ENCODE measurements at regions not wholly inside any gene's neighbourhood (a gene's known extent, or its start where the extent isn't known, plus 50 kb on each side); places are given as distances from the start of the nearest gene placed in this dataset.

- H3K4me1 Mint-ChIP-seq (ENCODE audit: unreplicated experiment) = peaks cover 3% of the 10 kb centered on the region
- H3K9me3 Mint-ChIP-seq (ENCODE audit: unreplicated experiment) = no peaks in the 10 kb centered on the region
Measured at GRCh38 chr14:85336257-85336656, 193.7 kb upstream of the FLRT2 start.

GRCh38 chr14:85336817-85337216 lies 193.1 kb upstream of the FLRT2 start:
- TF ChIP-seq CTCF (IDR thresholded peaks at IDR 0.05) = no peak
- Mint-ChIP-seq H3K27me3 (ENCODE audit: unreplicated experiment) (no peaks in the 10 kb centered on the region), H3K27ac (ENCODE audit: unreplicated experiment) (no peak overlapping the region), H3K4me3 (ENCODE audit: unreplicated experiment) (no peak overlapping the region), H3K36me3 (ENCODE audit: unreplicated experiment) (no peaks in the 10 kb centered on the region), H3K4me1 (ENCODE audit: unreplicated experiment) (peaks cover 3% of the 10 kb centered on the region), H3K9me3 (ENCODE audit: unreplicated experiment) (no peaks in the 10 kb centered on the region)
- no peak for DNase-seq (ENCODE audit: extremely low spot score, unreplicated experiment)

More at GRCh38 chr14:85336257-85336656, 193.7 kb upstream of the FLRT2 start:
- no peak for DNase-seq (ENCODE audit: extremely low spot score, unreplicated experiment)
- H3K27me3 Mint-ChIP-seq (ENCODE audit: unreplicated experiment) = no peaks in the 10 kb centered on the region
- no peak overlapping the region for H3K4me3 Mint-ChIP-seq (ENCODE audit: unreplicated experiment)
- H3K27ac Mint-ChIP-seq (ENCODE audit: unreplicated experiment) = no peak overlapping the region
- no peaks in the 10 kb centered on the region for H3K36me3 Mint-ChIP-seq (ENCODE audit: unreplicated experiment)
- no peak for TF ChIP-seq CTCF (IDR thresholded peaks at IDR 0.05)

- Mint-ChIP-seq H3K36me3 (ENCODE audit: unreplicated experiment) (no peaks in the 10 kb centered on the region), H3K27ac (ENCODE audit: unreplicated experiment) (no peak overlapping the region), H3K27me3 (ENCODE audit: unreplicated experiment) (no peaks in the 10 kb centered on the region), H3K4me1 (ENCODE audit: unreplicated experiment) (peaks cover 10% of the 10 kb centered on the region), H3K9me3 (ENCODE audit: unreplicated experiment) (no peaks in the 10 kb centered on the region), H3K4me3 (ENCODE audit: unreplicated experiment) (no peak overlapping the region)
- no peak for DNase-seq (ENCODE audit: extremely low spot score, unreplicated experiment)
- TF ChIP-seq CTCF (IDR thresholded peaks at IDR 0.05) = no peak
Measured at GRCh38 chr14:85338895-85339294, 191.0 kb upstream of the FLRT2 start.

- H3K9me3 Mint-ChIP-seq (ENCODE audit: unreplicated experiment) = peaks cover 4% of the 10 kb centered on the region
- TF ChIP-seq CTCF (IDR thresholded peaks at IDR 0.05) = no peak
- DNase-seq (ENCODE audit: extremely low spot score, unreplicated experiment) = no peak
- no peaks in the 10 kb centered on the region for H3K36me3 Mint-ChIP-seq (ENCODE audit: unreplicated experiment)
- H3K4me1 Mint-ChIP-seq (ENCODE audit: unreplicated experiment) = peaks cover 10% of the 10 kb centered on the region
- no peak overlapping the region for H3K4me3 Mint-ChIP-seq (ENCODE audit: unreplicated experiment)
- no peak overlapping the region for H3K27ac Mint-ChIP-seq (ENCODE audit: unreplicated experiment)
- H3K27me3 Mint-ChIP-seq (ENCODE audit: unreplicated experiment) = no peaks in the 10 kb centered on the region
Measured at GRCh38 chr14:85342858-85343607, 186.9 kb upstream of the FLRT2 start.

- DNase-seq (ENCODE audit: extremely low spot score, unreplicated experiment) = no peak
- Mint-ChIP-seq H3K4me3 (ENCODE audit: unreplicated experiment) (no peak overlapping the region), H3K36me3 (ENCODE audit: unreplicated experiment) (no peaks in the 10 kb centered on the region), H3K9me3 (ENCODE audit: unreplicated experiment) (peaks cover 4% of the 10 kb centered on the region), H3K4me1 (ENCODE audit: unreplicated experiment) (peaks cover 10% of the 10 kb centered on the region), H3K27me3 (ENCODE audit: unreplicated experiment) (no peaks in the 10 kb centered on the region), H3K27ac (ENCODE audit: unreplicated experiment) (no peak overlapping the region)
- TF ChIP-seq CTCF (IDR thresholded peaks at IDR 0.05) = no peak
Measured at GRCh38 chr14:85344171-85344570, 185.8 kb upstream of the FLRT2 start.

All from osteocyte (in vitro differentiated cells).